Eye (tissue), 1 donor: ENCODE measurements at regions not wholly inside any gene's neighbourhood (a gene's known extent, or its start where the extent isn't known, plus 50 kb on each side); places are given as distances from the start of the nearest gene placed in this dataset.

ENCODE experiments used
- DNase-seq: peaks from one replicate; pipeline ENCODE4 v3.0.0-alpha.2; 2015

DNA sequence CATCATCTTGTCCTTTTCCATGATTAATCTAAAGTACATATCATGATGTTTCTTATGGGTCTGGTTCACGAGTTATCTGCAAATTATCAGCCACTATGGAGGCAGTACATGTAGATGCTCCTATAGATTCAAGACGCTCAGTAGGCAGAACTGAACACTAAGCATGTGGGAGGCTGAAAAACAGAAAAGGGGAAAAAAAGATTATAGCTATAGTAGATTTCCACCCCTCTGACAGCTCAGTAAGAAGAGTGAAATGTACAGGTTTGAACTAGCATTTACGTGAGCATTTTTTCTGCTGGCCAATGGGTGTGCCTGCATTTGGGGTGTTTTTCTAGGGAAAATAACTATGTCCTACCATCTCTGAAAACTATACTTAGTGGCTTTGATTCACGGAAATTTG is 308.9 kb downstream of the ZEB2 start:
- DNase-seq: no peak

DNA sequence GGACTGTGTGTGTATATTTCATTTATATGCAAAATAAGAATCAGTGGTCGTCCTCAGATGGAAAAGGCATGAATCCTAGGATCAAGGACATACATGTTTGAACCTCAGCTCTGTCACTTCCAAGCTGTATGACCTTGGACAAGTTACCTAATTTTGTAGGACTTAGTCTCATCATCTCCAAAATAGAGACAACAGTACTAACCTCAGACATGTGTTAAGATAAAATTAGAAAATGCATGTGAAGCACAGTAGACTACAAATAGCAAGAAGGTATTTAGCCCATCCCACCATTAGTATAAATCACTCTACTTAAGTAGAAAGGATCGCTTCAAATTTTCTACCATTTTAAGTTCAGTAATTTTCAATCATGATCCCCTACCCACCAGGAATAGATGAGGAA is 309.8 kb downstream of the ZEB2 start:
- no peak for DNase-seq

DNA sequence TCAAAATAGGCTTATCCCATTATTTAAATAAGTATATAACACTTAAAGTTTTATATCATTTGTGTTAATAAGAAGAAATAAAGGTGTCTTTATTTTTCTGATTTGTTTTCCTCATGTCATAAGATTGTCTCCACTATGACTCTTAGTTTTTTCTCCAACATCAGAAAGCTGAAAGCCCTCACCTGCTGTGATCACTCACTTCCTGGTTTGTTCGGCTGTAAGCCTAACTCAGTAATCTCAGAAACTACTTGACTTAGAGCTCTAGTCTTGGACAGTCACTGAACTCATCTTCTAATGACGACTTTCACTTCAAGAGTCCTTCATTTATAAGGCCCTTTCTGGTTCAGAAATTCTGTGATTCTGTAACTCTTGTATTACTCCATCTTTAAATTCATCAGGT is 311.0 kb downstream of the ZEB2 start:
- no peak for DNase-seq

DNA sequence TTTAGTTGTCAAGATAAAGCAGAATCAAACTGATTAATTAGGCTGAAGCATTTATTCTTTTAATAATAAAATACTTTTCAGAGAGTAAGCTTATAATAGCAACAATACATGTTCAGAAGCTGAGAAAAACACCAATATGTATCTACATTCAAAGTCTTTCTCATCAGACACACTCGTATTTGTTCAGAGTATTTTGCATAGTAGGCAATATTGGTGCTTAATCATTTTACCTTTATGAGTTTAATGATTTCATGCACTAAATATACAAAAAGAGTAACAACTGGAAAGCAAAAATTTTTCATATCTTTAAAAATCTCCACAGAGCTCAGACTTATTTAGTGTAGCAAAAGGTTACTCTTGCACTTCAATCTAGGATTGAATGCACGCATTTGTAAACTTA is 313.9 kb downstream of the ZEB2 start:
- no peak for DNase-seq

DNA sequence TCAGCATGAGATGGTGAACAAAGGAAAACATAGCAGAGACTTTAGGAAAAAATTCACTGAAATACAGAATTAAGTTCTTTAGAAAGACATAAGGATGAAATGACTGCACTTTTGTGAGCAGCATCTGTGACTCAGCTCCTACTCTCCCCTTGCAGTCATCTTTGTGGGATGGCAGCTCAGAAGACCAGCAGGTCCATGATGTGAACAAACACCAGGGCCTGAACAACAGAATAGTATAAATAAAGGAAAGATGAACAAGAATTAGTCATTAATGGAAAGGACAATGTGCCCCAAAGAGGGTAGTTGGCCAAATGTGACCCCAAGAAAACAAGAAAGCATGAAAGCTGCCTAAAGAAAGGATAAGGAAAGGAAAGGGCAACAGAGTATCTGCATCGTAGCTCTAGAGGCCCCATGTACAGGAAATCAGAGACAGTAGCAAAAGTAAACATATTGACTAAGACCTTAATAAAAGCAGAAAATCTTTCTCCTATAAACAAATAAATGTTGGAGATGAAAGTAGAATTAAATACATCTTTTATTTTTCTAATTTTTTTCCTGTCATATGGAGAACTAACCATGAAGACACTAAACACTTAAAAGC is 318.0 kb downstream of the ZEB2 start:
- DNase-seq: no peak

DNA sequence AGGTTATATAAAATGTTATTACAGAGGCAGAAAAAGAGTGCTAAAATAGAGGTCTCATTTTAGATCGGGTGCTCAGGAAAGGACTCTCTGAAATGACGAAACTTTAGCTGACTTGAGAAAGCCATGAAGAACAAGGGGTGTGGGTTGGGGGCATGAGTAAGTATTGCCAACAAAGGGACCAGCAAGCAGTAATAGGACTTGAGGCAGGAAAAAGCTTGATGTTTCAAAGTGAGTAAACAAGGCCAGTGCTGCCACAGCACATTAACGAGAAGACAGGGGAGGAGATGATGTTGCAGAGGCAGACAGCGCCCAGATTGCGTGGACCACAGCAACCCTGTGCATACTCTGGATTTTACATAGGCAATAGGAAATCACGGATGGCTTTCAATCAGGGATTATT is 318.8 kb downstream of the ZEB2 start:
- no peak for DNase-seq

DNA sequence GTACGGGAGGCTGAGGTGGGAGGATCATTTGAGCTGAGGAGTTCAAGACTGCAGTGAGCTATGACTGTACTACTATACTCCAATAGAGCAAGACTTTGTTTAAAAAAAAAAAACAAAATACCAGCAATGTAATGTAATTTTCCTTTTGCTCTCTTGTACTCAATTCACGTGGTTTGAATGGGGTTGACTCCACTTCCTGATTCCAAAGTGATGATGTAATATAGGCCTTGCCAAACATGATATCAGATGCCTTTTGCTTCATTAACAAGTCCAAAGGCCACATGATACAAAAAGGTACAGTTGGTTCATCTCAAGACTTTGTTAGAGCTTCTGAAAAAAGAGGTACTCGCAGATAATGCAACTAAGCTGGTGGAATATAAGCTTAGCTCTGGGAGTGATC is 321.8 kb downstream of the ZEB2 start:
- DNase-seq: no peak

DNA sequence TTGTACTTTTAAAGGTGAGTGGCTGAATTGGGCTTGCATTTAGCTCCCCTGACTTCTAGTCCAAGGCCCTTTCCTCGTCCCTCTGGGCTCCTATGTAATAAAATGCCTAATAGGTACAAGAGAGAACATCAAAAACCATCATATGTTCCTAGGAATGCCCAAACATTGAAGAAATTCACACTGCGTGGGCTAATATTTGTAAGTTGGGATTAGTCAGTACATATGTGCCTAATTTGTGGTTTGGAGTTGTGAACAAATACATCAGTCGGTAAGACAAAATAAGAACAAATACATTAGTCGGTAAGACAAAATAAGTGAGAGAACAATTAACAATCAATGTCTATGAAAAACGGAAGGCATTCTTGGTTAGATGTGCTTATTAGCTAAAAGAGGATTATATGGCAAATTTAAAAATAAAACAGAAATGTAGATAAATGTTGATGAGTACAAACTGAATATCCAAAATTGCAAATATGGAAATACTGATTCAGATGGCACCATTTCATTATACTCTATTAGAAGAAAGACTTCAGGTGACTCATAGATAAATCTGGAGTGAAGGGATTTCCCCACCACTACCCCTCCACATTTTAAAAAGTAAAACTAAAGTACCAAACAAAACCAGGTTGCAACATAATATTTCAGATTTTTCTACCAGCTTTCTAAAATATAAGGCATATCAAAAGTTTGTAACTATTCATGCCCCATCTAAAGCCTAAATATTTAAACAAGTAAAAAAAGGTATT is 325.4 kb downstream of the ZEB2 start:
- no peak for DNase-seq

DNA sequence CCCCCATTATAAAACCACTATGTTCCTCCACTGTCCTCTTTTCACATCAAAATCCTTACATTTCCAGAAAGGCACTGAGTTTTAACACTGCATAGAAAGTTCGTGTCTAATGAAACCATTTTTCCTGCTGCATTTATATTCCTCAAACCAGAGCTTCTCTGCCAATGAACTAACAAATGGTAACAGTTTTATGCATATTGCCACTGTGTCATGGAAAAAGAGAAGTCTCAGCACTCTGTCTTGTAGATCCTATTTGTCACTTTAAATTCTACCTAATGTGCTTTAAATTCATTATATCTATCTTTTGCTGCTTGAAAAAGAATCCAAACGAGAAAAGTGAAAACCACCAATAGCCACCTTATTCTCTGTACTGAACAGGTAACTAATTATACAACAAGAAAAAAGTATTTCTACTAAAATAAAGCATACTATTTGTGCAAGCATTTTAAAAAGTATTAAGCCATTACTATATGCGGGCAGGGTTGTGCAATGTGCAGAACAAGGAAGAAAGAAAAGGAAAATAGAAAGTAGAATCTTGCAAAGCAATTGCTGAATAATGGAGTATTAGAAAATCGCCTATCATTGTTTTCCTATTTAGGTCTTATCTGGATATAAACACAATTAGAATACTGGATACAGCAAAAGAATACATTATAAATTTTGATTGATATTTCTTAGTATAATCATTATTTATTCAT is 328.9 kb downstream of the ZEB2 start:
- no peak for DNase-seq

DNA sequence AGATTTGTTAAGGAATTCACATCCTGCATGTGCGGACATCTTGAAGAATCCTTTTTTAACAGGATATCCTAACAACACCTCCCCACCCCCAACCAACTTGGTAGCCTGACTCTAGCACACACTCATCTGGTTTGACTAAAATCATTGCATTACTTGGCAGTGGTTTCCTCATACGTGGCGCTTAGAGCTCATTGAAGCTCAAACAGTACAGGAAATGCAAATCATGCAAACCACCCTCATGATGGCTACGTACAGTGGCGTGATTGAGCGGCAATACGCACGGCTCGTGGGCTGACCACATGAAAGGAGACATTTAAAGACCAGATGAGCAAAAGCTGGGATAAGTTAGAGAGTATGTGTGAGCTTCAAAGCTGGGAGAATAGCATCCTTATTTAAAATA is 336.2 kb downstream of the ZEB2 start:
- peak; percentile 59 for DNase-seq

DNA sequence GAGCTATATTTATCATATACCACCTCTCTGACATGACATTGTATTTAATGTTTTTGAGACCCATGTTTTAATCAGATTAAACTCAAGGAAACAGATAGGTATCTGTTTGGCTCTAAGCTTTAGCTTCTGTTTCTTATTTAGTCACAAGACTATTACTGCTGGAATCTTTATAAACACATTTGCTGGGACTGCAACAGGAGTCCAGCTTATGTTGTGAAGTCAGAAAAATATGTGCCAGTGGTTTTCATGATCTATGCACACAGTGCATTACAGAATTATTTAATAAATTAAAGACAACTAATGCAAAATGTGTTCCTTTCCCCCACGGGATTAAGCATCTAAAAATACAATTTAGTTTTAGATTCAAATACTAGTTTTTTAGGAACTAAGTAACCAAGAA is 338.9 kb downstream of the ZEB2 start:
- no peak for DNase-seq

DNA sequence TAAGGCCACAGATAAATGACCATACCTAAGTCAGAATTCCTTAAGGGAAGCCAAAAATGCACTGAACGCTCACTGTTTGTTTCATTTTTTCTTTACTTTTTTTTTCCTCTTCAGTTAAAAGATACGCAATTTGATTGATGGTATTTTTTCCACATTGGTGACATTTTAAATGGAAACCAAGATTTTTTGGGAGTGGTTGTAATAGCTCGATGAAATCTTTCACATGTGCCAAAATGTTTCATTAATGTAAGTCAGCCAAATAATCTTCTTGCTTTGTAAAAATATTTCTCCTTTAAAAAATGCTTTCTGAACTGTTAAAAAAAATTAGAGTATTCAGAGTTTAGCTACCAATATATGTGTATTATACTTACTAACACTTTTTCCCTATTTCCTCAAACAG is 339.8 kb downstream of the ZEB2 start:
- DNase-seq: no peak

DNA sequence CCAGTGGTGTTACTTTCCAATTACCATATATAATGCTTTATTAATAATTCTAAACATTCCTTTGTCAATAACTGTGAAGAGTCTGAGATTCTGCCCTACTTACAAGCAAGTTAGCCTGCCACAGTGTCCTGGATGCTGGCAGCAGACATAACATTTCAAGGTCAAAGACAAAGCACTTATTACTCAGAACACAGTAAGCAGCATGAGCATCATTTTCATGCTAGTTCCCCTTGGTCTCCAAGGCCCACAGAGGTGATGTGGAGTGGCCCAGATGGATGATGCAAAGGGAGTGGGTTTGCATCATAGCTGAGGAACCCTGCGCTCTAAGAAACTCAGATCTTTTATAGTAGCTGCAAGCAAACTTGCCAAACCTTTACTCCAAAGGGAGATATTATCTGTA is 349.7 kb downstream of the ZEB2 start:
- DNase-seq: no peak

DNA sequence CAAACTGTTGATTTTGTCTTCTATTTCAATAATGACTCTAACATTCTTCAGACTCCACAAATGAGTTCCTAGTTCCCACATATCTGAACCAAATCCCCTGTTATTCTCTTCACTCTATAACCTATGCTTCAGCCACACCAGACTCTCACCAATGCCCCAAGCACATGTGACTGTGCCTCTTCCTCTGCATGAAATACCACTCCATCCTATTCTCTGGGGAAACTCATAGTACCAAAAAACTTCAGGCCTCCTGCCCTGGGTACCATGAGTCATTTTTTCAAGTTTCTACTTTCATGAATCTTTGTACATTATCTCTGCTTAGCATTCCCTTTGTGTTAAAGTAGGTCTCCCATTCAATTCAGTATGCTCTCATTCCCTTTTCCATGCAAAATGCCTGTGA is 353.2 kb downstream of the ZEB2 start:
- DNase-seq: no peak

DNA sequence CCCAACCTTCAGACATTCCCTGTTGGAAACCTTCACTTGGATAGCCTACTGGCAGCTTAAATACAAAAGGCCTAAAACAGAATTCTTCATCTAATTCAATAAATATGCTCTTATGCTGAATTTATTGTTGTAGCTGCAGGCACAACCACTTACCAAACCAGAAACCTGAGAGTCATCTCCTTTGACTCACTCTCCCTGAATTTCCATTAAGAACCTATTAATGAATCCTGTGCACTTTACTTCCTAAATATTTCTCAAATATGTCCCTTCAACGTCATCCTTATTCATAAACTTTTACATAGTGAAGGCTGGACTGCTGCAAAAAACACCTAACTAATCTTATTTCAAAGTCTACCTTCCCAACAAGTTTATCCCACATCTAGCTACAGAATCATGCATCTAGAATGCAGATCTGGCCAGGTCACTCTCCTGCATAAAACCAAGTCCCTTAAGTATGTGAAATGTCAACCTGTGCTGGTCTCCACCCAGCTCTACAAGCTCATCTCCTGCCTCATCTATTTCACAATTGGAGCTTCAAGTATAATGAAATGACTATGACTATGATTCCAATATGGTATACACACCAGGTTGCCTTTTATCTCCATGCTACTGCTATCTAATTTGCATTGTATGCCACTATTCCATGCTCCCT is 354.2 kb downstream of the ZEB2 start:
- DNase-seq: no peak

DNA sequence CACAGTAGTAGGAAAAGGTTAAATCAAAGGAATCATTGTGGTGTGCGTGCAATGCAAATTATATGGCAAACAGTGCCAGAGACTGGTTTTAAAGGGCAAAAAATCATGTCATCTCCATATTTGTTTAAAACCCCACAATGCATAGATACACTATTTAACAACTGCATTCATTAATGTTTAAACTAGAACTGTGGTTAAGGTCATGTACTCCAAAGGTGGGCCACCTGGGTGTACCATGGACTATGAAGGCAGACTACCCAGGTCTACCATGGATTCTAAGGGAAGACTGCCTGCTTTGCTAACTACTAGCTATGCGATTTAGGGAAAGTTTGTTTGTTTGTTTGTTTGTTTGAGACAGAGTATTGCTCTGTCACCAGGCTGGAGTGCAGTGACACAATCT is 356.3 kb downstream of the ZEB2 start:
- DNase-seq: no peak

DNA sequence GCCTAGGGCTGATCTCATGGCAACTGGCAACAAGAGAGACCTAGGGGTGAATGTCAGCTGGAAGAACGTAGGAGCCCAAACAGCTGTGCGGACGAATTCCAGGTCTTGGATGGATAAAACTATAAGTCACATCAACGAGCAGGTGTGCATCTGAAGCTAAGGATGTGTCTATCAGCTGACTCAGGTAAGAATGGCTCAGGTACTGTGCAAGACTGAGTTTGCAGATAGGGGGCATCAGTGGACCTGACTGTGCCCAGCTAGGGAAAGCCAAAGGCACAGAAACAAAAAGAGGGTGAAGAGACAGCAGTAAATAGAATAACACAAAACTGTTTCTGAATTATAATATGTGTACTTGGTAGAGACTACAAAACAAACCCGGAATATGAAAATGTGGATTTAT is 357.3 kb downstream of the ZEB2 start:
- DNase-seq: no peak

DNA sequence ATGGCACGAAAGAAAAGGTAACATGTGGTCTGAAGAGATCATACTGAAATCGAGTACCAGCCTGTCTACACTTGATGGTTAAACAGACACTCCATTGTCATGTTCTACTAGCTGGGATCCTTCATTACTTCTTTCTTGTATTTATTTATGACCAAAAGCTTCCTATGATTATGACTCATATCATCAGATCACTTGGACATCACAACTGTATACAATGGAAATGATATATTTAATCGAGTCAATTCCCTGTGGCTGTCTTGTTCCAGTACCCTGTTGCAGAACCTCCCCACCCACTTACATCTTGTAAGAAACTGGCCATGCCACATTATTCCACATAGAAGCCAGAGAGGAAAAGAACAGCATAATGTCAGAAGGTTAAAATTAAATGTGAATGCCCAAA is 358.9 kb downstream of the ZEB2 start:
- no peak for DNase-seq

DNA sequence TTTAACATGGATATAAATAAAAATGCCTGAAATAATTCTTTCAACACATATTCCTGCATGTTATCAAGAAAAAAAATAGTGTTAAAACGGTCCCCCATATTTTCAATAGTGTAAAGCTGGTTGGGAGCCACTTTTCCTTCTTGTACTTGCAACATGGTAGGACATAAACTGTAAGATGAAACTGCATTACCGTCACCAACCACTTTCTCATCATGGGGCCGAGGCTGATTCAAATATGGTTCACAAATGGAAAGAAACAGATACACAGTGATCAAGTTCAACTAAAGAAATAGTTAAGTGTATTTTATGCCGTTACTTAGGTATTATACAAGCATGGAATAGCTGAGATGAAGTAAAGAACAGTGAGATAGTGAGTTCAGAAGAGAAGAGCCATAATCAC is 360.7 kb downstream of the ZEB2 start:
- DNase-seq: no peak

DNA sequence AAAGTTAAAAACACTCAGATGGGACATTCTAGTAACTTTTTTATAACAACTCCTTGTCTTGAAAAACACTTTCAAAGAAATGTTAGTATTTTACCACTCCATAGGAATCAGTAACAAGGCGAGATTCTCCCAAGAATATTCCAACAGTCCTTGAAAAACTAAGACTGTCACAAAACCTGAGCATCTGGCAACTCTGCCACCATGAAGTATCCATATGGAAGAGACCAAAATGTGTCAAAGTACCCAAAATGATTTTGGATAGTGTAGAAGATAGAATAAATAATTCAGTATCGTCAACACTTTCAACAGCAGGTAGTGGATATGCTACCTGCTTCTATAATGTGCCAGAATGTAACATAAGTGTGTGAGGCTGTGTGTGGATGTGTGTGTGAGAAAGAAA is 361.8 kb downstream of the ZEB2 start:
- no peak for DNase-seq

DNA sequence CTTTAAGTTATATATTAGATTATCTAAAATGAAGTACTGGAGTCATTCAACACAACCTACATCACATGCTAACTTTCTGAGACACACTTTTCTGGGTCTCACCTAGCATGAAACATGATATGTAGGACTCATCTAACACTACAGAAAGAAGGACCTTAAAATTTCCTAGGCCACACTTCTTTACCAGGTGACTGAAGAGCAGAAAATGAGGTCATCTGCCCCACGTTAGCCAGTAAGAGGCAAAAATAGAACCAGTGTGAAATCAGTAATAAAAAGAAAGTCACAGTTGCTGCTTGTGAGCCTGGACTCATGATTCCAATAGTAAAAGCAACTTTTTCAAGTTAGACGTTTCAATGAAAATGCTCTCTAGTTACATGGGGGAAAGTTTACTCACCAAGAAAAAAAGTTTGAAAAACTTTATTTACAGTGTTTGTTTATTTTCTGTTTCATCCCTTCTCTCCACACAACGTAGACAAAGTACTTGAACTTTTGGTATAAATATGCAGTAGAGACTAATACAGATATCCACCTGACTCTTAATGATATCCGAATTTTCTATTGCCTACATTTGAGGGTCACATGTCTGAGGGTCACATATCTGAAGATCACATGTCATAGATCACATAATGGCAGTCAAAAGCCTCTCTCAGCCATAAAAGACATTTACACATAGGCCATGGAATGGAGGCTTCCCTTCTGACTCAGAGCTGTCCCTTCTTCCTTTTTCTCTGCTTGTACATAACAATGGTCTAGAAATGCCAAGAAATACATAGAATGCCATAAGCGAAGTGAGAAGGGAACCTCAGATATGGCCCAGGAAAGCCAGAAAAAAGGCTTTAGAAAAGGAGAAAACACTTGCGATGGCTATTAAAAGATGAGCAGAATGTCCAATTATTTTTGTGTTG is 362.9 kb downstream of the ZEB2 start:
- DNase-seq: no peak

DNA sequence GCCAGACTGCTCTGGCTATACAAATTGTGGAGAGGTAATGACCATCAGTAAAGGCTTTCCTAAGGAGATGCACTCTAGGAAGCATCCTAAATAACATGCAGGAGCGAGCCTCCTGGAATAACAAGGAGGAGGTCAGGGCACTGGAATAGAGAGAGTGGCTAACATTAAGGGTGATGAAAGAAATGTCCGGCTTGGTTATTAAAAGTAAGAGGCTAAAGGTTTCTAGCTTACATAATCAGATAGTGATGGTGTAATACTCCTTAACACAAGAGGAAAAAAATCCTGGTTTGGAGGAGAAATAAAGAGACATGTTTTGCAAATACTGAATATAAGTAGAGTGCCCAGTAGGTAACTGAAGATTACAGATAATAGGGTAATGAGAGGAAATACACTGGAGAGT is 365.7 kb downstream of the ZEB2 start:
- DNase-seq: no peak

DNA sequence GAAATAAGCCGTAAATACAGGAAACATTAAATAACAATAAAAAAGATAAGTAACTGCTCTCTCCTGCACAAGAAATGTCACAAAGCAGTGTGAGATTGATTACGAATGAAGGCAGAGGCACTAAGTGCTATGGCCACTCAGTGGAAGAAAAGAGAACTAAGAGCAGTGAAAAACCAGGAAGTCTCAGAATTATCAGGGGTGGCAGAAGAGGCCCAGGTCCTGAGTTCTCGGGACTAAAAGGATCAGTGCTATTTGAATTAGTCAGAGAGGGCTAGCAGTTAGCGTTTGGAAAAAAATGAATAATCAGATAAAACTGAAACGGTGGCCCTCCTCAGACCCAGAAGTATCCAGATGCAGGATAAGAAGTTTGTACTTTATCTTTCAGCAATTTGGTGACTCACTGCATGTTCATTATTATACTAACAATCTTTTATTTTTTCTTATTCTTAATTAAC is 367.1 kb downstream of the ZEB2 start:
- DNase-seq: no peak
